Activated naive CD8-positive, alpha-beta T cell treated with anti-CD3 and anti-CD28 coated beads for 36 hours (primary cell): ENCODE measurements at regions not wholly inside any gene's neighbourhood (a gene's known extent, or its start where the extent isn't known, plus 50 kb on each side); places are given as distances from the start of the nearest gene placed in this dataset.
A peak's percentile ranks its signal among the peaks of the same experiment; 100 is the strongest.

Source experiments
- DNase-seq: peaks from one replicate; pipeline ENCODE4 v3.0.0; 2021
- H3K27ac Mint-ChIP-seq: one replicate; pipeline ENCODE4 v1.8.0; 2022; ENCODE audit warnings: mild to moderate bottlenecking, moderate library complexity, mixed read lengths
- H3K27me3 Mint-ChIP-seq: one replicate; pipeline ENCODE4 v1.8.0; 2022; ENCODE audit warnings: mild to moderate bottlenecking, mixed read lengths
- H3K36me3 Mint-ChIP-seq: one replicate; pipeline ENCODE4 v1.8.0; 2021; ENCODE audit warnings: mild to moderate bottlenecking, mixed read lengths
- H3K4me1 Mint-ChIP-seq: one replicate; pipeline ENCODE4 v1.8.0; 2021; ENCODE audit warnings: mixed read lengths
- H3K4me3 Mint-ChIP-seq: one replicate; pipeline ENCODE4 v1.8.0; 2022; ENCODE audit warnings: mild to moderate bottlenecking, moderate library complexity, mixed read lengths
- H3K9me3 Mint-ChIP-seq: one replicate; pipeline ENCODE4 v1.8.0; 2022; ENCODE audit warnings: mixed read lengths

DNA sequence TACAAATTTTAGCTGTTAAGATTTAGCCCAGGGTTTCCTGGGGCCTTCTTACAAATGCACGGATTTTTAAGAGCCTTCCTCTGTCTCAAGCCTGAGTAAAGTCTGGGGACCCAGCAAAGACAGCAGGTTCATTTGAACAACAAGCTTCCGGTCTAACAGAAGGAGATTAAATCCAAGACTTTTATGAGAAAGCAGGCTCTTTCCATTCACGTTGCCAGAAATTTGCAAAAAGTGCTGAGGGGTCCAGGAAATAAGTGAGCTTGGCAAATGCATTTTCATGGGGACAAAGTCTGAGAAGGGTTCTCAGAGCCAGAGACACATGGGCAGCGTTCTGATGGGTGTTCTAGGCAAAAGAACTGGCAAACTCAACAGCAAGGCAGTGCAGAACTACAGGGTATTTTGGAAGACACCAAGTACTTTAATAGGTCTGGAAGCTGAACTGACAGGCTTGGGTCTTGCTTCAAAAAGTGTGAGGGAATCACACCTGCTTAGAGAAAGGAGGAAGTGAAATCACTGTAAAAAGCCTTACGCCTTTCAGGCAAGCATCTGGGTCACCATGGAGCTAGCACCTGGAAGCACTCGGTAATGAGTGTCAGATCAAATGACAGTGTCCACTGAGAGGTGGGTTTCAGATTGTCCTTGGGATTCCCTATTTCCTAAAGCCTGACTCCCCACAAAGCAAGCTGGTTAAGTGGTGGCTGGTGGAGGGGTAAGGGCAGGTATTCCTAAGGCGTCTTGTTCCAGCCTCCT is 115.8 kb upstream of the ARHGEF3 start:
- H3K9me3 Mint-ChIP-seq, result peaks cover 3% of the 10 kb centered on the region
- DNase-seq, result no peak

GRCh38 chr3:56916716-56917360 is 115.1 kb upstream of the ARHGEF3 start:
- Mint-ChIP-seq H3K27me3 (no peaks in the 10 kb centered on the region), H3K36me3 (peaks cover 14% of the 10 kb centered on the region), H3K9me3 (peaks cover 3% of the 10 kb centered on the region), H3K4me1 (peaks cover 74% of the 10 kb centered on the region), H3K4me3 (peak overlapping the region; percentile 86), H3K27ac (peak overlapping the region; percentile 98)
- peak; percentile 29 for DNase-seq

More for the DNA sequence above, 115.8 kb upstream of the ARHGEF3 start:
- Mint-ChIP-seq H3K27me3 (no peaks in the 10 kb centered on the region), H3K27ac (peak overlapping the region; percentile 98), H3K4me1 (peaks cover 78% of the 10 kb centered on the region), H3K36me3 (peaks cover 14% of the 10 kb centered on the region), H3K4me3 (peak overlapping the region; percentile 7)

GRCh38 chr3:56915966-56916586 is 114.3 kb upstream of the ARHGEF3 start:
- Mint-ChIP-seq H3K4me3 (peak overlapping the region; percentile 86), H3K27me3 (no peaks in the 10 kb centered on the region), H3K36me3 (peaks cover 15% of the 10 kb centered on the region), H3K9me3 (peaks cover 3% of the 10 kb centered on the region), H3K4me1 (peaks cover 70% of the 10 kb centered on the region), H3K27ac (peak overlapping the region; percentile 98)
- DNase-seq, result peak; percentile 81

DNA sequence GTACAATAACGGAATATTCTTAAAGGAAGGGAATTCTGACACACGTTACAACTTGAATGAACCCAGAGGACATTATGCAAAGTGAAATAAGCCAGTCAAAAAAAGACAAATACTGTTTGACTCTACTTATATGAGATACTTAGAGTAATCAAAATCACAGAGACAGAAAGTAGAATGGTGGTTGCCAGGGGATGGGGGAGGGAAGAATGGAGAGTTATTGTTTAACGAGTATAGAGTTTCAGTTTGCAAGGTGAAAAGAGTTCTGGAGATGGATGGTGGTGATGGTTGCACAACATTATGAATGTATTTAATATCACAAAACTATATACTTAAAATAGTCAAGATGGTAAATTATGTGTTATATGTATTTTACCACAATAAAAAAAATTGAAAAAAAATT is 112.9 kb upstream of the ARHGEF3 start:
- DNase-seq, result no peak
- H3K36me3 Mint-ChIP-seq, result peaks cover 19% of the 10 kb centered on the region

DNA sequence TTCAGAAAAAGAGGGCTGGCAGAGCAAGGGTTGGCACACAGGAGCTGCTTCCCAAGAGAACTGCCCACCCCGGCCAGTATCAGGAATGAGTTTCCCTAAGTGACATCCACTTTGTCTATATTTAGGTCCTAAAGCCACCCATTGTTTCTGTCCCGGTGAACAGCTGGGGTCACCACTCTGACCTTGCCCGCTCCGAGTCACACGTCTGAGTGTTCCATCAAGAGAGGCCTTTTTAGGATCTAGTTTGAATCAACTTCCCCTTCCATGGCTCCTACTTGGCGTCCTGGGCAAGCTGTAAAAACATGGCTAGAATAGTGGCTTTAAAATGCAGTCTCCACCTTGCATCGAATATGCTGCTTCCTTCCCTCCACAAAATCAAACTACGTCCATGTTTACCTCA is 109.6 kb upstream of the ARHGEF3 start:
- Mint-ChIP-seq H3K27ac (no peak overlapping the region), H3K9me3 (peaks cover 3% of the 10 kb centered on the region), H3K27me3 (no peaks in the 10 kb centered on the region), H3K4me3 (no peak overlapping the region), H3K36me3 (peaks cover 30% of the 10 kb centered on the region), H3K4me1 (peaks cover 55% of the 10 kb centered on the region)
- no peak for DNase-seq

More for the DNA sequence above, 112.9 kb upstream of the ARHGEF3 start:
- Mint-ChIP-seq H3K27ac (peak overlapping the region; percentile 98), H3K4me3 (peak overlapping the region; percentile 86), H3K27me3 (no peaks in the 10 kb centered on the region), H3K4me1 (peaks cover 67% of the 10 kb centered on the region), H3K9me3 (peaks cover 3% of the 10 kb centered on the region)

GRCh38 chr3:56909349-56909748 is 107.6 kb upstream of the ARHGEF3 start:
- H3K27ac Mint-ChIP-seq, result no peak overlapping the region
- H3K4me1 Mint-ChIP-seq, result peaks cover 49% of the 10 kb centered on the region
- H3K36me3 Mint-ChIP-seq, result peaks cover 33% of the 10 kb centered on the region
- H3K9me3 Mint-ChIP-seq, result peaks cover 3% of the 10 kb centered on the region
- no peaks in the 10 kb centered on the region for H3K27me3 Mint-ChIP-seq
- no peak overlapping the region for H3K4me3 Mint-ChIP-seq
- no peak for DNase-seq

GRCh38 chr3:56908004-56908403 is 106.3 kb upstream of the ARHGEF3 start:
- Mint-ChIP-seq H3K27ac (no peak overlapping the region), H3K4me1 (peaks cover 42% of the 10 kb centered on the region), H3K36me3 (peaks cover 30% of the 10 kb centered on the region), H3K4me3 (no peak overlapping the region), H3K27me3 (no peaks in the 10 kb centered on the region), H3K9me3 (no peaks in the 10 kb centered on the region)
- no peak for DNase-seq

DNA sequence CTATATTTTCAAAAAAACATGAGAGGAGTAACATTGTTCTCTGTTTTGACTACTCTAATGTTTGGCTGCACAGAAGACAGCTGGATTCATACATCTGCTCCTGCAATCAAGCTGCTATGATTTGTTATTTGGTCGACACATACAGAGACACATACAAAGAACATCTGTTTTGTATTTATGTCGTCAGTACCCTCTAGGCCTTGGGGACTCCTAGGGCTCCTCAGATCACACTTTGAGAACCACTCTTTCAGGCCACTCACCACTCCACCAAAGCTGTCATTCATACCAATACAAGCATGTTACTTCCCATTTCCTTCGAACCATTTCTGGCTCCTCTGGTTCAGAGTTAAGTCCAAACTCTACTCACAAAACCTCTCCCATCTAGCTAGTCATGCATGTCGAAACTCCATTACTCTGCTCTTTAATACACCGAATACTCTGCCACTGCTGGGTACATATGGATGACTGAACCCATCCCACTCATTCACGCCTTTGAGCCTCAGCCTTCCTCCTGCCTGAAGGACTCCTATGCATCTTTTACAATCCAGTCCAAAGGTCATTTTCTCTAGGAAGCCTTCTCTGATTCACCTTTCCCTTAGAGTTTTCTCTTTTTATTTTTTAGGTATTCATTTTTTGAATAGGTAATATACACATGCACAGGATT is 102.9 kb upstream of the ARHGEF3 start:
- Mint-ChIP-seq H3K4me3 (no peak overlapping the region), H3K36me3 (peaks cover 31% of the 10 kb centered on the region), H3K27me3 (no peaks in the 10 kb centered on the region), H3K4me1 (peaks cover 62% of the 10 kb centered on the region), H3K27ac (no peak overlapping the region), H3K9me3 (no peaks in the 10 kb centered on the region)
- DNase-seq, result no peak

GRCh38 chr3:56903231-56903782 is 101.6 kb upstream of the ARHGEF3 start:
- H3K9me3 Mint-ChIP-seq, result no peaks in the 10 kb centered on the region
- DNase-seq, result no peak
- no peaks in the 10 kb centered on the region for H3K27me3 Mint-ChIP-seq
- H3K36me3 Mint-ChIP-seq, result peaks cover 31% of the 10 kb centered on the region
- H3K27ac Mint-ChIP-seq, result no peak overlapping the region
- peaks cover 57% of the 10 kb centered on the region for H3K4me1 Mint-ChIP-seq
- no peak overlapping the region for H3K4me3 Mint-ChIP-seq

DNA sequence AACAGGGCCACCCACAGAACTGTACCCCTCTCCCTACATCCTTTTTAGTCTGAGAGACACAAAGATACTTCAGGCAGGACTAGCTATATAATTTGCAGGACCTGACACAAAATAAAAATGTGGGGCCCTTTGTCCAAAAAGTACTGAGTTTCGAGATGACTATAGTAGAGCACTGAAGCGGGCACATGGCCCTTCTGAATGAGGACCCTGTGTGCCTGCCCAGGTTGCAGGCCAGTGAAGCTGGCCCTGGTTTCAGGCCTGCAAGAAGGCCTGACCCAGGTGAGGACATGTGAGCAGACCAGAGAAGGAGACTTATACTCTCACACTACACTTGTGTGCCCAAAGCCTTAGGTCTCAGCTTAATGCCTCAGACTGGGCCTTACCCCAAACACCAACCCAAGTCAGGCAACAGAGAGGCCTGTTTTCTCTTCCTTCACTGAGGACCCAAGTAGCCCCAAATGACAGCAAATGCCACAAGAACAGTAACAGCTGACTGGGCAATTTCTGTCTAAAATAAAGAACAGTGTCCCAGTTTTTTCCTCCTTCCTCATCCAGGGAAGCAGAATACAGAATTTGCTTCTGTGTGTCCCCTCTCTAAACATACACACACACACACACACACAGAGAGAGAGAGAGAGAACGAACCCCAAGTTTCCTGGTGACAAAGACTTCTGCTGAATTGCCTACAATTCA is 100.9 kb upstream of the ARHGEF3 start:
- H3K36me3 Mint-ChIP-seq, result peaks cover 28% of the 10 kb centered on the region
- no peak for DNase-seq
- H3K27ac Mint-ChIP-seq, result no peak overlapping the region
- no peaks in the 10 kb centered on the region for H3K27me3 Mint-ChIP-seq
- no peaks in the 10 kb centered on the region for H3K9me3 Mint-ChIP-seq
- peaks cover 52% of the 10 kb centered on the region for H3K4me1 Mint-ChIP-seq
- no peak overlapping the region for H3K4me3 Mint-ChIP-seq

- Mint-ChIP-seq H3K36me3 (peaks cover 35% of the 10 kb centered on the region), H3K9me3 (no peaks in the 10 kb centered on the region), H3K4me3 (no peak overlapping the region), H3K27ac (no peak overlapping the region), H3K27me3 (no peaks in the 10 kb centered on the region), H3K4me1 (peaks cover 60% of the 10 kb centered on the region)
- DNase-seq, result no peak
Observed at GRCh38 chr3:56900801-56901200, 99.1 kb upstream of the ARHGEF3 start.

DNA sequence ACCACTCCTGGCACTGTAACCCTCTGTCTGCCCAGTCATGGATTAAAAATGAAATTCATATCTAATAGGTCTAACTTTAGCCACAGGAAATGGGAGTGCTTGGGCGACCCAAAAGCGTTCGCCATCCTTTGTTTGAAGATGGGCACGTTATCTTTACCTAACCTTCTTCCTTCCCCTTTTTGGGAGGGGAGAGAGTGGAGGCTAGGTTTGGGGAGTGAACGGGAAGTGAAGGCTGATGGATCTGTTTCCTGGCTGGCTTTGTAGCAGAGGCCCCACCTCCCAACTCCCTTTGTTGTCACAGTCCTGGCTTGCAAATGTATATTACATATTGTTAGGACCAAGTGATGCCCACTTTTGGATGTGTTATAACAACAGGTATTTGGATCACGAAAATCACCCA is 98.1 kb upstream of the ARHGEF3 start:
- Mint-ChIP-seq H3K9me3 (no peaks in the 10 kb centered on the region), H3K36me3 (peaks cover 32% of the 10 kb centered on the region), H3K27ac (no peak overlapping the region), H3K27me3 (no peaks in the 10 kb centered on the region), H3K4me1 (peaks cover 63% of the 10 kb centered on the region), H3K4me3 (no peak overlapping the region)
- no peak for DNase-seq

GRCh38 chr3:56899078-56899477 is 97.3 kb upstream of the ARHGEF3 start:
- H3K27me3 Mint-ChIP-seq, result no peaks in the 10 kb centered on the region

DNA sequence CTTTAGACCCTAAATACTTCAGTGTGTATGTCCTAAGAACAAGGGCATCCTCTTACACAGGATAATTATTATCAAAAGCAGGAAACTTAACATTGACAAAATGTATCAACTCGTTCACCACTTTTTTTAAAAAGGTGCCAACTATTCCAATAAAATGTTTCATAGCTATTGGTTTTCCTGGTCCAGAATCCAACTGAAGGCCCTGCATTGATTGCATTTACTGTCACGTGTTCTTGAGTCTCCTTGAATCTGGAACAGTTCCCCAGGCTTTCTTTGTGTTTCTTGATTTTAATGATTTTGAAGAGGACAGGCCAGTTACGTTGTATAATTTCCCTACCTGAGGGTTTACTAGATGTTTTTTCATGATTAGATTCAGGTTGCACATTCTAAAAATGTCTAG is 94.6 kb upstream of the ARHGEF3 start:
- no peaks in the 10 kb centered on the region for H3K9me3 Mint-ChIP-seq
- H3K4me3 Mint-ChIP-seq, result no peak overlapping the region
- peaks cover 62% of the 10 kb centered on the region for H3K4me1 Mint-ChIP-seq

More at GRCh38 chr3:56899078-56899477, 97.3 kb upstream of the ARHGEF3 start:
- DNase-seq, result no peak
- Mint-ChIP-seq H3K4me3 (no peak overlapping the region), H3K4me1 (peaks cover 66% of the 10 kb centered on the region), H3K27ac (no peak overlapping the region), H3K9me3 (no peaks in the 10 kb centered on the region), H3K36me3 (peaks cover 30% of the 10 kb centered on the region)

More for the DNA sequence above, 94.6 kb upstream of the ARHGEF3 start:
- no peaks in the 10 kb centered on the region for H3K27me3 Mint-ChIP-seq
- no peak overlapping the region for H3K27ac Mint-ChIP-seq
- peaks cover 19% of the 10 kb centered on the region for H3K36me3 Mint-ChIP-seq
- no peak for DNase-seq
